ENCODE measurements at regions not wholly inside any gene's neighbourhood (a gene's known extent, or its start where the extent isn't known, plus 50 kb on each side); places are given as distances from the start of the nearest gene placed in this dataset.

DNA sequence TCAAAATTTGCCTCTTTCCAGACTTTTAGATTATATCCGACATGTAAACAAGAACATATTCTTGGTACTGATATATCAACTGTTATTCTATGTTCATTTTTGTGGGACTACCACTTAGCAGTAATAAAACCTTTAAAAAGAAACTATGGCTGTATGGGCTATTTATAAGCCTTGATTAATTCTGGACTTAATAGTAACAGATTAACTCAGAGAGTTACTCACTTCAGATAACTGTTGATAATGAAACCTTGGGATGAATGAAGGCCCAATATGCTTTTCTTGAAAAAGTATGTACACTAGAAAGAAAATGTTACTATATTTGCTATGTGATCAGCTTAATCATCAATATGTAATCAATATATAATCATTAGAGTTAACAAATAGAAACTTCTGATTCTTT is 595.9 kb upstream of the BOD1L1 start:
- DNase-seq, result no peak
- ATAC-seq (ENCODE audit: low read depth), result no peak
- no peaks in the 10 kb centered on the region for H3K9me3 Mint-ChIP-seq
- H3K4me1 Mint-ChIP-seq, result no peaks in the 10 kb centered on the region
- ChIA-PET POLR2A (interaction anchor here (1.0 kb wide), 1 partner anchor 42 kb away, joined by 3 read pairs; no protein-coding TSS in a partner anchor), CTCF (no interaction called here)
- no peak overlapping the region for H3K4me3 Mint-ChIP-seq
- no peaks in the 10 kb centered on the region for H3K36me3 Mint-ChIP-seq (ENCODE audit: low read depth)
- intact Hi-C loops (cut with micrococcal nuclease), result no loop called here
- H3K27ac Mint-ChIP-seq, result no peak overlapping the region
- H3K27me3 Mint-ChIP-seq, result no peaks in the 10 kb centered on the region
- TF ChIP-seq CTCF (IDR thresholded peaks at IDR 0.05), result no peak

DNA sequence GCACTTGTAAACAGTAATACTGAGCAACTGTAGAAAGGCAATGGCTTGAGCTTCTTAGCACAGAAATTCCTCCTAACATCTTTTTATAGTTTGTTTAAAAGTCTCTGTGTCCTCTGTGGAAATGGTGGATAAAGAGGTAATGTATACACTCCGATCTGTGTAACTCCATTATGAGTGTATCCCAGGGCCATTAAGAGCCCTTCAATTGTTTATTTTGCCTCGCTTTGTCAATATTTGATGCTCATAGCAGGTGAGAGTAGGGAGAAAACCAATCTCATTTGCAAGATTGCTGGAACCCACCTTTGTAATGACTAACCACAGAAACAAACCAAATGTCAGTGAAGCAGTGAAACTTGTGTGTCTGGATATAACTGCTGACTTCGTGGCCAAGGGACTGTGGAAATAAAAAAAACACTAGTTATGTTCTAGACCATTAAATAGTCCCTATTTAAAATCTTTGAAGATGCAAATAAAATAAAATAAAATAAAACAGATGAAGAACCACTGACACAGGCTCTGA is 598.2 kb upstream of the BOD1L1 start:
- ChIA-PET CTCF (no interaction called here), POLR2A (no interaction called here)
- no peaks in the 10 kb centered on the region for H3K36me3 Mint-ChIP-seq (ENCODE audit: low read depth)
- no peaks in the 10 kb centered on the region for H3K4me1 Mint-ChIP-seq
- no peak overlapping the region for H3K27ac Mint-ChIP-seq
- no peak for ATAC-seq (ENCODE audit: low read depth)
- no peak for TF ChIP-seq CTCF (IDR thresholded peaks at IDR 0.05)
- no peaks in the 10 kb centered on the region for H3K27me3 Mint-ChIP-seq
- intact Hi-C loops (cut with micrococcal nuclease), result no loop called here
- H3K4me3 Mint-ChIP-seq, result no peak overlapping the region
- no peak for DNase-seq
- no peaks in the 10 kb centered on the region for H3K9me3 Mint-ChIP-seq

DNA sequence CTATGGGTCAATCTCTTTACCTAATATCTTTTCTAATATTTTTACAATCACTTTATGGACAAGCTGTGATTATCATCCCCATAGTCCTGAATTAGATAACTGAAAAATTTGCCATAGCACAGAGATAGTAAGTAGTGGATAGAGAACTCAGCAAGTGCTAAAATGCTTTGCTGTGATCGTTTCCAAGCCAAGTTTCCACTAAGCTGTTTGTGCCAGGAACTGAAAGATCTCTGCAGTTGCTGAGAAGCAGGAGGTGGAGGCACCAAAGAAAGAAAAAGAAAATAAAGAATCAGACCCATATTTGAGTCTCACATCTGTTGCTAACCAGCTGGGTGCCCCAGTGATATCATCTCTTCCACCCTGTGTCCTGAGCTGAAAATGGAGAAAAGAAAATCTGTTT is 605.6 kb upstream of the BOD1L1 start:
- H3K27me3 Mint-ChIP-seq, result no peaks in the 10 kb centered on the region
- DNase-seq (no peak), ATAC-seq (ENCODE audit: low read depth) (no peak)
- H3K4me1 Mint-ChIP-seq, result no peaks in the 10 kb centered on the region
- POLR2A ChIA-PET, result no interaction called here
- TF ChIP-seq CTCF (IDR thresholded peaks at IDR 0.05), result no peak
- intact Hi-C loops (cut with micrococcal nuclease), result no loop called here
- no peak overlapping the region for H3K27ac Mint-ChIP-seq
- no peak overlapping the region for H3K4me3 Mint-ChIP-seq
- H3K9me3 Mint-ChIP-seq, result peaks cover 3% of the 10 kb centered on the region
- CTCF ChIA-PET, result no interaction called here
- no peaks in the 10 kb centered on the region for H3K36me3 Mint-ChIP-seq (ENCODE audit: low read depth)

DNA sequence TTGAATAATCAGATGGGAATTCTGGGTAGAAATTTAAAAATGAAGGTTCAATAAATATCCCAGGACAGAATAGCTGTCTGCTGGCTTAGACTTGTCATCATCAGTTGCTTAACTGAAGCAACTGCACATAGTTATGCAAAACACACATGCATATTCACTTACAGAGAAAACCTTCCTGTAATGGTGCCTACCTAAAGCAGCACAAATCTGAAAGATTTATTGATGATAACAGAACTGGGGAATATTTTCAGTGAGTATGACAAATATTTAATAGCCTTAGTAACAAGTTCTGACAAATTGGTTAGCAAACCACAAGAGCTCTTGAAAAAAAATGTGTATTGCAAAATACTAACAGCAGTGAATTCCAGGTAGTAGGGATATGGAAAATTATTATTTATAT is 606.8 kb upstream of the BOD1L1 start:
- no peak for TF ChIP-seq CTCF (IDR thresholded peaks at IDR 0.05)
- DNase-seq, result no peak
- ChIA-PET POLR2A (no interaction called here), CTCF (no interaction called here)
- Mint-ChIP-seq H3K9me3 (peaks cover 3% of the 10 kb centered on the region), H3K27me3 (no peaks in the 10 kb centered on the region), H3K36me3 (ENCODE audit: low read depth) (no peaks in the 10 kb centered on the region), H3K4me3 (no peak overlapping the region), H3K27ac (no peak overlapping the region), H3K4me1 (no peaks in the 10 kb centered on the region)
- intact Hi-C loops (cut with micrococcal nuclease), result no loop called here
- no peak for ATAC-seq (ENCODE audit: low read depth)

- Mint-ChIP-seq H3K4me3 (no peak overlapping the region), H3K36me3 (ENCODE audit: low read depth) (no peaks in the 10 kb centered on the region), H3K9me3 (peaks cover 6% of the 10 kb centered on the region), H3K27me3 (no peaks in the 10 kb centered on the region), H3K27ac (no peak overlapping the region), H3K4me1 (no peaks in the 10 kb centered on the region)
- CTCF ChIA-PET, result no interaction called here
- DNase-seq (no peak), ATAC-seq (ENCODE audit: low read depth) (no peak)
- POLR2A ChIA-PET, result no interaction called here
- no peak for TF ChIP-seq CTCF (IDR thresholded peaks at IDR 0.05)
- intact Hi-C loops (cut with micrococcal nuclease), result no loop called here
These were observed 608.8 kb upstream of the BOD1L1 start for GRCh38 chr4:14236359-14236758.

Data from activated B cell treated with CpG ODN at 0.5 μM for 24 hours (primary cell).